GM12872 (cell line): ENCODE measurements at regions not wholly inside any gene's neighbourhood (a gene's known extent, or its start where the extent isn't known, plus 50 kb on each side); places are given as distances from the start of the nearest gene placed in this dataset.

Source experiments
- TF ChIP-seq, protein P1 (sequence below): IDR thresholded peaks from 3 replicates; pipeline ENCODE4 v1.5.1; 2011; ENCODE audit warnings: low read depth, mild to moderate bottlenecking, low read length, moderate library complexity; ENCODE audit not compliant: insufficient read depth

DNA sequence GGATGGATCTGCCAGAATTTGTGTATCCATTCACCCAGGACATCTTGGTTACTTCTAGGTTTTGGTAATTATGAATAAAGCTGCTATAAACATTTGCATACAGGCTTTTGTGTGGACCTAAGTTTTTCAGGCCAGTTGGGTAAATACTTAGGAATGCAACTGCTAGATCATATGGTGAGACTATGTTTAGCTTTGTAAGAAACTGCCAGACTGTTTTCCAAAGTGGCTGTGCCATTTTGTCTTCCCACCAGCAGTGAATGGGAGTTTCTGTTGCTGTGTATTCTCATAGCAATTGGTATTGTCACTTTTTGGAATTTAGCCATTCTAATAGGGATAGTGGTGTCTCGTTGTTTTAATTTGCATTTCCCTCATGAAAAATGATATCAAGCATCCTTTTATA, 133.0 kb downstream of the KIF26A start:
- TF ChIP-seq, protein P1, sequence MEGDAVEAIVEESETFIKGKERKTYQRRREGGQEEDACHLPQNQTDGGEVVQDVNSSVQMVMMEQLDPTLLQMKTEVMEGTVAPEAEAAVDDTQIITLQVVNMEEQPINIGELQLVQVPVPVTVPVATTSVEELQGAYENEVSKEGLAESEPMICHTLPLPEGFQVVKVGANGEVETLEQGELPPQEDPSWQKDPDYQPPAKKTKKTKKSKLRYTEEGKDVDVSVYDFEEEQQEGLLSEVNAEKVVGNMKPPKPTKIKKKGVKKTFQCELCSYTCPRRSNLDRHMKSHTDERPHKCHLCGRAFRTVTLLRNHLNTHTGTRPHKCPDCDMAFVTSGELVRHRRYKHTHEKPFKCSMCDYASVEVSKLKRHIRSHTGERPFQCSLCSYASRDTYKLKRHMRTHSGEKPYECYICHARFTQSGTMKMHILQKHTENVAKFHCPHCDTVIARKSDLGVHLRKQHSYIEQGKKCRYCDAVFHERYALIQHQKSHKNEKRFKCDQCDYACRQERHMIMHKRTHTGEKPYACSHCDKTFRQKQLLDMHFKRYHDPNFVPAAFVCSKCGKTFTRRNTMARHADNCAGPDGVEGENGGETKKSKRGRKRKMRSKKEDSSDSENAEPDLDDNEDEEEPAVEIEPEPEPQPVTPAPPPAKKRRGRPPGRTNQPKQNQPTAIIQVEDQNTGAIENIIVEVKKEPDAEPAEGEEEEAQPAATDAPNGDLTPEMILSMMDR: no peak

DNA sequence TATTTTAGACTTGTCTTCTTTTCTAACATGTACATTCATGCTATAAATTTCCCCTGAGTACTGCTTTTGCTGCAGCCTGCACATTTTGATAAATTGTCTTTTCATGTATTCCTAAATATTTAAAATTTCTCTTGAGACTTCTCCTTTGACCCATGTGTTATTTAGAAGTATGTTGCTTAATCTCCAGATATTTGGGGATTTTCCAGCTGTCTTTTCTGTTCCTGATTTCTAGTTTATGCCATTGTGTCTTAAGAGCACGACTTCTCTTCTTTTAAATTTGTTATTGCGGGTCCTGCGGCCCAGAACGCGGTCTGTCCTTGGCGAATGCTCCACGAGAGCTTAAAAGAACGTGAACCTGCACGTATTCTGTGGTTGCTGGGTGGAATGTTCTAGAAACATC, 136.4 kb downstream of the KIF26A start:
- TF ChIP-seq, protein P1: no peak

DNA sequence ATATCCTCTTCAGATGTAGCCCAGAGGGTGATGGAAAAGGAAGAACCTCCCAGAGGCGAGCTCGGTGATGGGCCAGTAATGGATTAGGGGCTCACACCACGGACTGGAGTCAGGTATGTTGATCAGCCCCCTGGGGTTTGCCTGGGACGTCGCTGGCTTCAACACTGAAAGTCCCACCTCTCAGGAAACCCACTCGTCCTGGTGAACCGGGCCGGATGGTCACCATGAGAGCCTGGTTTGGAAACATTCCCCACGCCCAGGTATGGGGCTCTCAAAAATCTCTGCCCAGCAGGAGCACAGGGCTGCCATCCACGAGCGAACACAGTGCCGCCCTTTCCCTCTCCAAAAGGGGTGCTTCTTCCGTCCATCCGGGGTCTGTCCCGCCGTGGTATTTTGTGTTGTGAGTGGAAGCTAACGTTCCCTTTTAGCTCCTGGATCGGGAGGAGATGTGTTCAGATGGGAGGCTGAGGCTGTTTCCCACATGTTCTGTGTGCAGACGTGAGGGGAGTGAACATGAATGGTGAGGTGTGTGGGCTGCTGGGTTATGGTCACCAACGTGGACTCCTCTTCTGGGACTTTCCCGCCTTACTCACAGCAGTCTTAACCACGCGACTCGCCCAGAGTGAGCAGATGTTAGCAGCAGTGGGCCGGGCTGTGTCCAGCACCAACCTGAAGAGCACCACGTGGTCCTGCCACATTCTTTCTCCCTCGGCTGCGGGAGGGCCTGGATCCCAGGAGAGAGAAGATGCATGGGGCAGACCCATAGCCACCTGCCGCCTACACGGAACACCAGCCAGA, 139.2 kb downstream of the KIF26A start:
- TF ChIP-seq, protein P1: no peak

DNA sequence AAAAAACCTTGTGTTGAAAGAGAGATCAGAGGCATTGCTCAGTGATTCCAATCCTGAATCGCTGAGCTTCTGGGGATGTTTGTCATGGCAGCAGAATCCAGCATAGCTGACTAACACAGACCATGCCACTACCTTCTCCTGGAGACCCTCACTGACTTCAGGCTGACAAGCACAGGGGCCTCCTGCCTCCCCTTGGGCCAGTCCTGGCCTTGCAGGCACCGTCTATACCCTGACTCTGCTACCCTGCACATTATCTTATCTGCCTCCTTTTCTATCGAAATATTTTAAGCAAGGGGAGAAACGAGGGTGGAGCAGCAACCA, 139.8 kb downstream of the KIF26A start:
- TF ChIP-seq, protein P1: no peak

DNA sequence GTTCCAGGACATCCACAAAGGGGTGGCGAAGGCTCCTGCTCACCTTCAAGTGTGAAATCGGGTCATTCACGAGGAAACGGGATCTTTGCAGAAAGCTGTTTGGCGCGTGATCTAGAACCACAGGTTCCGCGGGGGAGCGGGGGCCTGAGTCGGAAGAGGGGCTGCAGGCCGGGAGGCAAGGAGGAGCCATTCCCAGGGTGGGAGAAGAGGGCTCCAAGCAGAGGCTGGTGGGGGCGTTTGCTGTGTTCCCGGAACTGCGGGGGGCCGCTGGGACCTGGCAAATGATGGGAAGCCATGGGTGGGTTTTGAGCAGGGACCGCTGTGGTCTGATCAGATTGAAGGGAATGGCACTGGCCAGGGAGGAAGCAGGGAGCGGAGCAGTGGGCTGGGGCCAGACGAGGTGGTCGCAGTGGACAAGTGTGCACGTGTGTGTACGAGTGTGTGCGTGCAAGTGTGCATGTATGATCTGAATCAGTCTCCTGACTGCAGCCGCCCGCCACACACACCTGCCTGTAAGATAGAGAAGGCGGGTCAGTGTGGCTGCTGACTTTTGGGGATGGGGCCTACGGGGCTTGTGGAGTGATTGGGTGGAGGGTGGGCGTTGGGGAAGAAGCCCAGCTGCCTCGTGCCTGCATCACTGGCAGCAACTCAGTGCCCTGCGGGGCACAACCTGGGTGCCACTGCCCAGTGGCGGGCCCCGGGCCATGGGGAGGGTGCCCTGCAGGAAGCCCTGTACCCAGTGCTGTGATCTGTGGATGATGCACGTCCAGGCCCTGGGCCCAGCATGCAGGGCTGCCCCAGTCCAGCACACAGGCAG, 141.9 kb downstream of the KIF26A start:
- TF ChIP-seq, protein P1: no peak

DNA sequence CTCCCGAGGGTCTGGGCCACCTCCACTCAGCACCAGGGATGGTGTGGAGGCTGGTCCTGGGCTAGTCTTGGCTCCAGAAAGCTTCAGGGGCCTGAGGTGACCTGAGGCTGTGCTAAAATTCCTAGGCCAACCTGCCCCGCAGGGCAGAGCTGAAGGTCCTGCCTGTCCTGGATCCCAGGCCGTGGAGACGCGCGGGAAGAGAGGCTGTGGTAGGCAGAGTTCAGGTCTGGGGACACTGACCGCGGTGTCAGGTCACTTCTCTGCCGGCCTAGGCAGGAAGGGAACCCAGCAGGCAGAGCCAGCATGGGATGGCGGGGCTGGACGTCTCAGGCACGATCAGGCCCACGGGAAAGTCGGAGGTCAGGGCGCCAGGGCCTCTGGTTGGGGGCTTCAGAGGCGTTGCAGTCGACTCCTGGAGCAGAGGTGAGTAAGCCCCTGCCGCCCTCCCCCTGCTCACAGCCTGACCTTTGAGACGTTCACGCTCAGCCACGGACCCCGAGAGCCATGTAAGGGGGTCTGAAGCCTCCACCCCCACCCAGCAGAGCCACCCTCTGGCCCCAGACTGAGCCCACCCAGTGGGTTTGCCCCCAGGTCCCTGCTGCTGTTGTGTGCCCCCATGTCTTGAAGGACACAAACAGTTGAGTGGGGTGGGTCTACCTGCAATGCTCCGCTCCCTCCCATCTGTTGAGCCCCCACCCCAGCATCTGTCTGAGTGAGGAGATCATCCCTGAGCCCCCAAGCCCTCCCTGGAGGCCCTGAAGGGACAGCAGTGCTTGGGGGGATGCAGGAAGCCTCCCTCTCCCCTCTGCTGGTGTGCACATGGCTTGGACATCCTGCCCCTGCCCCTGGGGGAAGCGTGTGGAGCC, 142.7 kb downstream of the KIF26A start:
- TF ChIP-seq, protein P1: no peak
